GM06990 (cell line): ENCODE measurements at regions not wholly inside any gene's neighbourhood (a gene's known extent, or its start where the extent isn't known, plus 50 kb on each side); places are given as distances from the start of the nearest gene placed in this dataset.
"Not testable (repeated sequence)": the region's sequence is repeated elsewhere in the genome, so short reads cannot be mapped to it uniquely, and the experiment has no call there.

Source experiments
- DNase-seq: peaks from one replicate; pipeline ENCODE4 v3.0.0-alpha.2; 2011; ENCODE audit not compliant: insufficient read length; ENCODE audit errors: extremely low read depth
- H3K27me3 ChIP-seq: replicated peaks from 2 replicates; pipeline ENCODE4 v1.6.0; 2011; ENCODE audit warnings: low read length; ENCODE audit not compliant: control insufficient read depth, insufficient read depth
- H3K36me3 ChIP-seq: 2 replicates; pipeline ENCODE4 v1.5.1; 2011; ENCODE audit warnings: low read length; ENCODE audit not compliant: control insufficient read depth, insufficient read depth
- H3K4me3 ChIP-seq: replicated peaks from 2 replicates; pipeline ENCODE4 v1.5.1; 2011; ENCODE audit warnings: low read depth, mild to moderate bottlenecking, control low read depth, low read length

DNA sequence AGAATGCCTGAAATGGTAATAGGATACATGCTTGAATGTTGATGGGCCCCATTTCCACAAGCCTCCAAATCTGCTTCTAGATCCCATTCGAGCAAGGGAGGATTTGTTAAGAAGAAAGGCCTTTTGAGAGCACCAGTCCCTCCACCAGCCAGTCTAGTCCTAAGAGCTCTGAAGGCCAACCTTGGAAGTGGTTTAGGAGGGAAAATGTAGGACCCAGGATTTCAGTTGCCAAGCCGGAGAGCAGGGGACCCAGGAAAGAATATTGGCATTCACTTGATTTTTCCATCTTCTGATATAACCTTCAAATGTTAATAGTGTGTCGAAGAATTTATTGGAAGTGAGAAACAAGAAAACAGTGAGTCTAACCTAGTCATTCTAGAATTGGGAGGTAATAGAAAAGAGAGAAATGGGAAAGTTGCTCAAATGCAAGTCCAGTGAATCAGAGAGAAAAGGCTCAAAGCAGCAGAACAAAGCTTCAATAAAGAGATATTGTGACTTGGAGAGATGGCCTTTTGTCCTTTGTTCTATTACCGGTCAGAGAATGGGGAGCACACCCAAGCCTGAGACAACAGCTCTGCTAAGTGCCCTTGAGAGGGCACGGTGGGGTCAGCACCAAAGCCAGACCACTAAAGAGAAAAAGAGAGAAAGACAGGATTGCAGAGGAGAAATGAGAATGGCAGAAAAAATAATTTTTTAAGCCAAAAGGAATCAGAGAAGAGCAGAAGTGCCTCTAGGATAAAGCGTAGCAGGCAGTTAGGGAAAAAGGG is 130.0 kb downstream of the SPDYE17 start:
- not testable (repeated sequence) for H3K4me3 ChIP-seq, H3K36me3 ChIP-seq, H3K27me3 ChIP-seq, DNase-seq

DNA sequence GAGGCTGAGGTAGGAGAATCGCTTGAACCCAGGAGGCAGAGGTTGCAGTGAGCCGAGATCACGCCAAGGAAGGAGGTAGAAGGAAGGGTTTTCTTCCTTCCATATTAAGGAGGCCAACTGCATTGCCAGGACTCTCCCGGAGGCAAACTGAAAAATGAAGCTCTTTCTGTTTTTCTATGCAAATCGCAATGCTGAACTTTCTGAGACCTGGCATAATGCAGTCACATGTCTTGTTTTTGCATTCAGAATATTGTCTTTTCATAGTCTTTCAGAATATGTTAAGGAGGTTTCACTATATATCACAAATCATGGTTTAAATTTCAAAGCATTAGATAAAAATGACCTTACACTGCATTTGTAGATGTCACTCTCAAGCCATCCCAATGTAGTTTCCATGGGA is 133.4 kb downstream of the SPDYE17 start:
- H3K4me3 ChIP-seq, DNase-seq, H3K27me3 ChIP-seq, H3K36me3 ChIP-seq: not testable (repeated sequence)

DNA sequence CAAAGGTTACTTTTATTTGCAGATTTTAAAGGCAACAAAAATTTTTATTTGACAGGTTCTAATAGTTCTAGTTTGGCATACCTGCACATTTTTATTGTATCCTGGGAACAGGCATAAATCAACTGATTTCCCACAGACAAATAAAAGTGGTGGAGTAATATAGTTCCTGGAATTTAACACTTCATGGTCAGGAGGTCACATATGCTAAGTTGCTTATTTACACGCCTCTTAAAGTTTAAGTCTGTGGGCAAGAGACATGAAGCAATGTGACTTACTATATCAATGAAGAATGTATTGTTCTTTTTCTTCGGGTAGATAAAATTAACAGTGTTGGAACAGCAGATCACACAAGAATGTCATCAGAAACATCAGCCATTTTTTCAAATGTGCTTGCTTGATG is 135.2 kb downstream of the SPDYE17 start:
- not testable (repeated sequence) for H3K27me3 ChIP-seq, H3K36me3 ChIP-seq, H3K4me3 ChIP-seq, DNase-seq

GRCh38 chr7:76895696-76896095 is 136.5 kb downstream of the SPDYE17 start:
- H3K4me3 ChIP-seq, DNase-seq, H3K27me3 ChIP-seq, H3K36me3 ChIP-seq: not testable (repeated sequence)

DNA sequence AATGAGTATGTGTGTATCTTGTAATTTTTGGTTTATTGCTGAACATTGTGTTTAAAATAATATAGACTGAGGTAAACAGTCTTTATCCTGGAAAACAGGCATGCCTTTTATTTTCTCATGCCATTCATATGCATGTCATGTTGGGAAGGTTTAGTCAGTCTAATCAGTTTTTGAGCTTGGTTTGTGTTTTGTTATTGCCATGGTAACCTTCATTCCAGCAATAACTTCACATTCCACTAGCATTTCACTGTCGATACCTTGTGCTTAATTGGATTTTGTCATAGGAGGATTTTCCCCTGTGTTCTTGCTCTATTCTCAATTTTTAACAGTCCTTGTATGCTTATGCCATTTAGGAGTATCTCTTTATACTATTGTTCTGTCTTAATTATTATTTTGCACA is 140.4 kb downstream of the SPDYE17 start:
- not testable (repeated sequence) for H3K27me3 ChIP-seq, H3K4me3 ChIP-seq, DNase-seq, H3K36me3 ChIP-seq

- H3K4me3 ChIP-seq, H3K36me3 ChIP-seq, DNase-seq, H3K27me3 ChIP-seq: not testable (repeated sequence)
Measured at GRCh38 chr7:76879733-76880288, 152.3 kb downstream of the SPDYE17 start.

GRCh38 chr7:76875760-76876159 is 156.4 kb downstream of the SPDYE17 start:
- not testable (repeated sequence) for DNase-seq, H3K36me3 ChIP-seq, H3K4me3 ChIP-seq, H3K27me3 ChIP-seq

GRCh38 chr7:76870504-76870808 is 161.7 kb downstream of the SPDYE17 start:
- H3K36me3 ChIP-seq, DNase-seq, H3K4me3 ChIP-seq, H3K27me3 ChIP-seq: not testable (repeated sequence)

GRCh38 chr7:76867364-76867889 is 164.7 kb downstream of the SPDYE17 start:
- not testable (repeated sequence) for H3K36me3 ChIP-seq, H3K4me3 ChIP-seq

GRCh38 chr7:76863150-76863773 is 168.9 kb downstream of the SPDYE17 start:
- H3K36me3 ChIP-seq, H3K4me3 ChIP-seq, DNase-seq, H3K27me3 ChIP-seq: not testable (repeated sequence)

More at GRCh38 chr7:76867364-76867889, 164.7 kb downstream of the SPDYE17 start:
- DNase-seq, H3K27me3 ChIP-seq: not testable (repeated sequence)

DNA sequence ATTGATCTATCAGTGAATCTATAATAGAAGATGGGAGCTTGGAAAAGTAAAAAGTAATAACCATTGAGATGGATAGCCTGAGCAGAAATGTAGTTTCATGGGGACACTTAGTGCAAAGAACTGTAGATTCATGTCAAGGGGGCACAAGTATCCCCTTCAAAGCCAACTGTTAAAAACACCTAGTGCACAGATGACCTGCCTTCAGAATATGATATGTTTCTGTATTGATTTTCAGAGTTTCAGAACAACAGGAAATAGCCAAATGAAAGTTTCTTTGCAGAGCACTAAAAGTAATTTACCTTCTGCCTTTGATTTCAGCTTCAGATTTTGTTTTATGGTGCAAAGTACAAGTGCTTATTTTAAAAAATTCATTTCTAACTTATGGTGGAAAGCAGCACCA is 169.9 kb downstream of the SPDYE17 start:
- not testable (repeated sequence) for H3K4me3 ChIP-seq, DNase-seq, H3K27me3 ChIP-seq, H3K36me3 ChIP-seq

- DNase-seq, H3K36me3 ChIP-seq, H3K4me3 ChIP-seq, H3K27me3 ChIP-seq: not testable (repeated sequence)
Measured at GRCh38 chr7:76859933-76860332, 172.2 kb downstream of the SPDYE17 start.

GRCh38 chr7:76854631-76855030 is 177.5 kb downstream of the SPDYE17 start:
- not testable (repeated sequence) for H3K36me3 ChIP-seq, H3K4me3 ChIP-seq, DNase-seq, H3K27me3 ChIP-seq

- not testable (repeated sequence) for H3K36me3 ChIP-seq, DNase-seq, H3K4me3 ChIP-seq, H3K27me3 ChIP-seq
Measured at GRCh38 chr7:76852787-76853584, 179.2 kb downstream of the SPDYE17 start.
